IMR-90 (cell line): ENCODE measurements at regions not wholly inside any gene's neighbourhood (a gene's known extent, or its start where the extent isn't known, plus 50 kb on each side); places are given as distances from the start of the nearest gene placed in this dataset.

Experiments used
- ATAC-seq: fragments of 200-7000 bp; cut with Tn5 transposase; 2 replicates; pipeline ENCODE4 v1.9.1; 2020; ENCODE audit warnings: low read depth, mild to moderate bottlenecking, moderate library complexity
- BruUV-seq: library from RNA; stranded (reverse); fragments of 400-500 nt; replicated peaks from 2 replicates; lab custom pipeline; 2021; lab: Mats Ljungman, UMichigan
- CTCF ChIA-PET: fragments of 300-600 bp; formaldehyde crosslinking; extraction: SDS; loops from one replicate; lab custom pipeline; 2021; ENCODE audit warnings: antibody characterized with exemption; lab: Yijun Ruan, JAX
- POLR2A ChIA-PET: fragments of 300-600 bp; sonication (Branson Sonifier 250); formaldehyde crosslinking; loops from one replicate; lab custom pipeline; 2022; ENCODE audit warnings: antibody characterized with exemption; ENCODE audit not compliant: unreplicated experiment; lab: Charles Lee
- DNase-seq: peaks from one replicate; pipeline ENCODE4 v3.0.0; 2013
- H2AFZ ChIP-seq: replicated peaks from 2 replicates; pipeline ENCODE3; 2013; ENCODE audit warnings: low read length, mild to moderate bottlenecking; ENCODE audit not compliant: poor library complexity
- H2AK5ac ChIP-seq: 2 replicates; pipeline ENCODE4 v1.6.1; 2013; ENCODE audit warnings: low read depth, low read length, inconsistent platforms
- H2AK9ac ChIP-seq: replicated peaks from 2 replicates; pipeline ENCODE3; 2013; ENCODE audit warnings: mild to moderate bottlenecking, low read depth, low read length, moderate library complexity; ENCODE audit not compliant: poor library complexity
- H2BK120ac ChIP-seq: 2 replicates; pipeline ENCODE4 v1.6.1; 2013; ENCODE audit warnings: low read depth, low read length, inconsistent platforms
- H2BK15ac ChIP-seq: 3 replicates; pipeline ENCODE4 v1.6.1; 2013; ENCODE audit warnings: low read depth, low read length, inconsistent platforms
- H2BK20ac ChIP-seq: 2 replicates; pipeline ENCODE4 v1.6.1; 2013; ENCODE audit warnings: low read depth, mild to moderate bottlenecking, inconsistent platforms, low read length, moderate library complexity
- H2BK5ac ChIP-seq: 2 replicates; pipeline ENCODE4 v1.6.1; 2013; ENCODE audit warnings: mild to moderate bottlenecking, low read depth, low read length, inconsistent platforms; ENCODE audit not compliant: poor library complexity, severe bottlenecking
- H3K14ac ChIP-seq: replicated peaks from 2 replicates; pipeline ENCODE4 v1.6.1; 2013; ENCODE audit warnings: low read depth, low read length, inconsistent platforms
- H3K18ac ChIP-seq: 2 replicates; pipeline ENCODE4 v1.6.1; 2013; ENCODE audit warnings: low read depth, low read length, control low read depth
- H3K23ac ChIP-seq: 2 replicates; pipeline ENCODE4 v1.6.1; 2013; ENCODE audit warnings: low read depth, low read length, inconsistent platforms
- H3K27ac ChIP-seq: 2 replicates; pipeline ENCODE4 v1.5.1; 2013; ENCODE audit warnings: mild to moderate bottlenecking, control low read depth, low read length; ENCODE audit not compliant: insufficient read depth
- H3K27me3 ChIP-seq: 2 replicates; pipeline ENCODE4 v1.6.1; 2013; ENCODE audit warnings: low read length; ENCODE audit not compliant: control insufficient read depth, insufficient read depth
- H3K36me3 ChIP-seq: 2 replicates; pipeline ENCODE4 v1.6.1; 2013; ENCODE audit warnings: low read length, mixed read lengths; ENCODE audit not compliant: control insufficient read depth, insufficient read depth
- H3K4ac ChIP-seq: 2 replicates; pipeline ENCODE4 v1.6.1; 2013; ENCODE audit warnings: low read depth, low read length, inconsistent platforms
- H3K4me1 ChIP-seq: 2 replicates; pipeline ENCODE4 v1.6.1; 2013; ENCODE audit warnings: low read length, mixed read lengths; ENCODE audit not compliant: control insufficient read depth, insufficient read depth
- H3K4me2 ChIP-seq: 2 replicates; pipeline ENCODE4 v1.6.1; 2013; ENCODE audit warnings: low read depth, mild to moderate bottlenecking, control low read depth, low read length, moderate library complexity
- H3K4me3 ChIP-seq: 2 replicates; pipeline ENCODE4 v1.5.1; 2013; ENCODE audit warnings: low read depth, mild to moderate bottlenecking, control low read depth, low read length, moderate library complexity; ENCODE audit not compliant: insufficient read depth
- H3K56ac ChIP-seq: 2 replicates; pipeline ENCODE4 v1.6.1; 2013; ENCODE audit warnings: low read length, inconsistent platforms; ENCODE audit not compliant: insufficient read depth; ENCODE audit errors: extremely low read depth
- H3K79me1 ChIP-seq, 2 experiments: 2 replicates each; pipeline ENCODE4 v1.6.1; 2013; ENCODE audit warnings: low read length in 2 of 2, inconsistent platforms in 1 of 2, low read depth in 1 of 2
- H3K9ac ChIP-seq: 2 replicates; pipeline ENCODE4 v1.6.1; 2013; ENCODE audit warnings: low read depth, low read length, control low read depth
- H3K9me1 ChIP-seq: 2 replicates; pipeline ENCODE4 v1.6.1; 2013; ENCODE audit warnings: low read length, inconsistent platforms; ENCODE audit not compliant: insufficient read depth
- H3K9me3 ChIP-seq: 2 replicates; pipeline ENCODE4 v1.6.1; 2013; ENCODE audit warnings: low read length; ENCODE audit not compliant: control insufficient read depth, insufficient read depth
- H4K20me1 ChIP-seq: 2 replicates; pipeline ENCODE4 v1.6.1; 2013; ENCODE audit warnings: low read length, inconsistent platforms; ENCODE audit not compliant: insufficient read depth
- H4K5ac ChIP-seq: 2 replicates; pipeline ENCODE4 v1.6.1; 2013; ENCODE audit warnings: mild to moderate bottlenecking, low read depth, low read length, control low read depth
- H4K8ac ChIP-seq, 2 experiments: 2 replicates each; pipeline ENCODE4 v1.6.1; 2013; ENCODE audit warnings: low read depth in 2 of 2, low read length in 2 of 2, control low read depth in 1 of 2, inconsistent platforms in 1 of 2
- H4K91ac ChIP-seq: 2 replicates; pipeline ENCODE4 v1.6.1; 2013; ENCODE audit warnings: low read depth, low read length, inconsistent platforms; ENCODE audit not compliant: insufficient read depth
- BHLHE40 ChIP-seq: fragments of 150-350 bp; IDR thresholded peaks from 2 replicates; pipeline ENCODE4 v1.6.1; 2016; ENCODE audit warnings: mild to moderate bottlenecking, low read depth, low read length
- CEBPB ChIP-seq: IDR thresholded peaks from 2 replicates; pipeline ENCODE4 v1.6.1; 2012; ENCODE audit warnings: low read depth, low read length, improper control_type of control experiment
- CHD1 ChIP-seq: IDR thresholded peaks from 2 replicates; pipeline ENCODE4 v1.6.1; 2012; ENCODE audit warnings: low read depth, low read length, improper control_type of control experiment
- ELK1 ChIP-seq: fragments of 150-350 bp; IDR thresholded peaks from 2 replicates; pipeline ENCODE4 v1.6.1; 2016; ENCODE audit warnings: low read depth, mild to moderate bottlenecking, low read length, moderate library complexity, borderline replicate concordance
- FOS ChIP-seq: fragments of 150-350 bp; IDR thresholded peaks from 2 replicates; pipeline ENCODE4 v1.6.1; 2016; ENCODE audit warnings: low read depth, low read length
- MAFK ChIP-seq: IDR thresholded peaks from 2 replicates; pipeline ENCODE4 v1.6.1; 2012; ENCODE audit warnings: low read depth, low read length, improper control_type of control experiment
- MAZ ChIP-seq: IDR thresholded peaks from 2 replicates; pipeline ENCODE4 v1.6.1; 2012; ENCODE audit warnings: low read depth, mild to moderate bottlenecking, low read length, improper control_type of control experiment, moderate library complexity, borderline replicate concordance
- MXI1 ChIP-seq: IDR thresholded peaks from 2 replicates; pipeline ENCODE4 v1.6.1; 2012; ENCODE audit warnings: low read depth, mild to moderate bottlenecking, low read length, moderate library complexity, borderline replicate concordance
- RAD21 ChIP-seq: IDR thresholded peaks from 2 replicates; pipeline ENCODE4 v1.6.1; 2012; ENCODE audit warnings: low read length, improper control_type of control experiment
- RFX5 ChIP-seq: IDR thresholded peaks from 2 replicates; pipeline ENCODE4 v1.8.0; 2012; ENCODE audit warnings: low read depth, mild to moderate bottlenecking, low read length, moderate library complexity
- SMC3 ChIP-seq: fragments of 150-350 bp; IDR thresholded peaks from 2 replicates; pipeline ENCODE4 v1.6.1; 2016; ENCODE audit warnings: low read depth, mild to moderate bottlenecking, antibody characterized with exemption, low read length, moderate library complexity
- WGBS, 2 experiments: methylation state at CpG; one replicate each; pipeline versions ENCODE4 v1.1.5 to v1.1.7; 2013; ENCODE audit warnings: missing lambda C conversion rate in 2 of 2; ENCODE audit not compliant: insufficient read length in 1 of 2; ENCODE audit errors: extremely low coverage in 2 of 2; 5-methylcytosine and 5-hydroxymethylcytosine counted together
- dilution Hi-C: fragments of 300-500 bp; cut with HindIII; formaldehyde crosslinking; loops from one replicate; pipeline ENCODE4 v1.14.3; 2018; ENCODE audit warnings: low sequenced_read_pairs; ENCODE audit not compliant: unreplicated experiment
- in situ Hi-C: fragments of 300-500 bp; cut with MboI; formaldehyde crosslinking; loops from 3 replicates; pipeline ENCODE4 v1.14.3; 2019; ENCODE audit warnings: low sequenced_read_pairs, inconsistent platforms, mixed read lengths
- intact Hi-C: fragments of 100-400 bp; cut with micrococcal nuclease; formaldehyde crosslinking; loops from 2 replicates; pipeline ENCODE4 v1.10.0; 2022
- TF ChIP-seq, protein P1 (sequence below): fragments of 150-350 bp; IDR thresholded peaks from 2 replicates; pipeline ENCODE4 v1.6.1; 2017; ENCODE audit warnings: mild to moderate bottlenecking, antibody characterized with exemption, low read length, low read depth

GRCh38 chr2:123359636-123360035, 665.5 kb upstream of the CNTNAP5 start:
- no peaks in the 10 kb centered on the region for H3K9me1 ChIP-seq
- no peak overlapping the region for H2BK5ac ChIP-seq
- no peak overlapping the region for H2AFZ ChIP-seq
- no peaks in the 10 kb centered on the region for H3K27me3 ChIP-seq
- H4K8ac ChIP-seq = no peak overlapping the region
- no peak overlapping the region for H2AK5ac ChIP-seq
- H3K23ac ChIP-seq = no peak overlapping the region
- H3K4me2 ChIP-seq = no peak overlapping the region
- intact Hi-C loops (no loop called here), in situ Hi-C loops (no loop called here), dilution Hi-C loops (no loop called here)
- H2BK15ac ChIP-seq = no peak overlapping the region
- no TSS peak for BruUV-seq
- no peak for DNase-seq
- H3K79me1 ChIP-seq = no peaks in the 10 kb centered on the region
- no peak overlapping the region for H3K14ac ChIP-seq
- no peak overlapping the region for H3K4me3 ChIP-seq
- no peak overlapping the region for H3K56ac ChIP-seq
- H3K9me3 ChIP-seq = no peaks in the 10 kb centered on the region
- no peaks in the 10 kb centered on the region for H3K36me3 ChIP-seq
- no peaks in the 10 kb centered on the region for H4K20me1 ChIP-seq
- no peak overlapping the region for H4K5ac ChIP-seq
- H3K9ac ChIP-seq = no peak overlapping the region
- no peak overlapping the region for H3K27ac ChIP-seq
- WGBS, 2 experiments = no CpG with 5 or more reads among the region's 1 CpG
- H3K4me1 ChIP-seq = no peaks in the 10 kb centered on the region
- ChIA-PET CTCF (no interaction called here), POLR2A (no interaction called here)
- no peak for ATAC-seq
- H3K4ac ChIP-seq = no peak overlapping the region
- no peak overlapping the region for H4K91ac ChIP-seq
- no peak overlapping the region for H2BK20ac ChIP-seq
- TF ChIP-seq MAFK (no peak), MAZ (no peak), ELK1 (no peak), BHLHE40 (no peak), SMC3 (no peak), CEBPB (no peak), FOS (no peak), MXI1 (no peak), RAD21 (no peak), CHD1 (no peak), RFX5 (no peak)
- TF ChIP-seq, protein P1, sequence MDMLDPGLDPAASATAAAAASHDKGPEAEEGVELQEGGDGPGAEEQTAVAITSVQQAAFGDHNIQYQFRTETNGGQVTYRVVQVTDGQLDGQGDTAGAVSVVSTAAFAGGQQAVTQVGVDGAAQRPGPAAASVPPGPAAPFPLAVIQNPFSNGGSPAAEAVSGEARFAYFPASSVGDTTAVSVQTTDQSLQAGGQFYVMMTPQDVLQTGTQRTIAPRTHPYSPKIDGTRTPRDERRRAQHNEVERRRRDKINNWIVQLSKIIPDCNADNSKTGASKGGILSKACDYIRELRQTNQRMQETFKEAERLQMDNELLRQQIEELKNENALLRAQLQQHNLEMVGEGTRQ = no peak
- no peak overlapping the region for H2AK9ac ChIP-seq
- no peak overlapping the region for H2BK120ac ChIP-seq
- H3K18ac ChIP-seq = no peak overlapping the region
